ENCODE measurements at regions not wholly inside any gene's neighbourhood (a gene's known extent, or its start where the extent isn't known, plus 50 kb on each side); places are given as distances from the start of the nearest gene placed in this dataset.

GRCh38 chr11:127890030-127890615 is 697.2 kb downstream of the ETS1 start:
- no peaks in the 10 kb centered on the region for H3K36me3 Mint-ChIP-seq (ENCODE audit: low read depth)
- ATAC-seq (no peak), DNase-seq (no peak)
- TF ChIP-seq CTCF (IDR thresholded peaks at IDR 0.05): no peak
- intact Hi-C loops (cut with micrococcal nuclease): no loop called here
- no peaks in the 10 kb centered on the region for H3K4me1 Mint-ChIP-seq (ENCODE audit: low read depth)
- POLR2A ChIA-PET: no interaction called here
- H3K9me3 Mint-ChIP-seq: peaks cover 6% of the 10 kb centered on the region
- no peak overlapping the region for H3K4me3 Mint-ChIP-seq
- CTCF ChIA-PET: interaction anchor here (0.6 to 1.5 kb wide), 2 partner anchors 46 to 1106 kb away, joined by 3 to 6 read pairs; no protein-coding TSS in a partner anchor
- peaks cover 9% of the 10 kb centered on the region for H3K27me3 Mint-ChIP-seq
- no peak overlapping the region for H3K27ac Mint-ChIP-seq

- ChIA-PET CTCF (no interaction called here), POLR2A (no interaction called here)
- DNase-seq (no peak), ATAC-seq (no peak)
- peaks cover 8% of the 10 kb centered on the region for H3K9me3 Mint-ChIP-seq
- no peak overlapping the region for H3K27ac Mint-ChIP-seq
- H3K4me3 Mint-ChIP-seq: no peak overlapping the region
- TF ChIP-seq CTCF (IDR thresholded peaks at IDR 0.05): no peak
- no peaks in the 10 kb centered on the region for H3K36me3 Mint-ChIP-seq (ENCODE audit: low read depth)
- intact Hi-C loops (cut with micrococcal nuclease): no loop called here
- H3K4me1 Mint-ChIP-seq (ENCODE audit: low read depth): no peaks in the 10 kb centered on the region
- H3K27me3 Mint-ChIP-seq: peaks cover 9% of the 10 kb centered on the region
These were observed 699.0 kb downstream of the ETS1 start for GRCh38 chr11:127888386-127888785.

- DNase-seq (no peak), ATAC-seq (no peak)
- Mint-ChIP-seq H3K27ac (no peak overlapping the region), H3K36me3 (ENCODE audit: low read depth) (no peaks in the 10 kb centered on the region), H3K4me3 (no peak overlapping the region), H3K9me3 (no peaks in the 10 kb centered on the region), H3K4me1 (ENCODE audit: low read depth) (no peaks in the 10 kb centered on the region), H3K27me3 (peaks cover 12% of the 10 kb centered on the region)
- CTCF ChIA-PET: no interaction called here
- intact Hi-C loops (cut with micrococcal nuclease): no loop called here
- POLR2A ChIA-PET: no interaction called here
- TF ChIP-seq CTCF (IDR thresholded peaks at IDR 0.05): no peak
These were observed 712.2 kb downstream of the ETS1 start for GRCh38 chr11:127875131-127875530.

- Mint-ChIP-seq H3K27ac (no peak overlapping the region), H3K9me3 (no peaks in the 10 kb centered on the region), H3K4me1 (ENCODE audit: low read depth) (no peaks in the 10 kb centered on the region), H3K36me3 (ENCODE audit: low read depth) (no peaks in the 10 kb centered on the region), H3K27me3 (peaks cover 11% of the 10 kb centered on the region), H3K4me3 (no peak overlapping the region)
- ChIA-PET POLR2A (interaction anchor here (0.7 kb wide), 1 partner anchor 10 kb away, joined by 3 read pairs; no protein-coding TSS in a partner anchor), CTCF (interaction anchor here (1.3 kb wide), 1 partner anchor 10 kb away, joined by 4 read pairs; no protein-coding TSS in a partner anchor)
- DNase-seq: no peak
- TF ChIP-seq CTCF (IDR thresholded peaks at IDR 0.05): no peak
- ATAC-seq: no peak
- intact Hi-C loops (cut with micrococcal nuclease): no loop called here
These were observed 713.9 kb downstream of the ETS1 start for GRCh38 chr11:127873478-127873877.

- no peaks in the 10 kb centered on the region for H3K4me1 Mint-ChIP-seq (ENCODE audit: low read depth)
- ChIA-PET POLR2A (no interaction called here), CTCF (no interaction called here)
- no peaks in the 10 kb centered on the region for H3K36me3 Mint-ChIP-seq (ENCODE audit: low read depth)
- no peak for ATAC-seq
- intact Hi-C loops (cut with micrococcal nuclease): no loop called here
- no peak overlapping the region for H3K4me3 Mint-ChIP-seq
- no peak overlapping the region for H3K27ac Mint-ChIP-seq
- DNase-seq: no peak
- H3K27me3 Mint-ChIP-seq: peaks cover 9% of the 10 kb centered on the region
- no peak for TF ChIP-seq CTCF (IDR thresholded peaks at IDR 0.05)
- no peaks in the 10 kb centered on the region for H3K9me3 Mint-ChIP-seq
These were observed 721.2 kb downstream of the ETS1 start for GRCh38 chr11:127866109-127866508.
